ENCODE measurements at regions not wholly inside any gene's neighbourhood (a gene's known extent, or its start where the extent isn't known, plus 50 kb on each side); places are given as distances from the start of the nearest gene placed in this dataset.

- Histone ChIP-seq H2BK5ac (ENCODE audit: insufficient read length, low read length) (no peak overlapping the region), H3K18ac (ENCODE audit: insufficient read length, low read depth, low read length) (no peak overlapping the region), H3K23me2 (ENCODE audit: insufficient read length, low read depth, low read length, poor library complexity, severe bottlenecking) (no peaks in the 10 kb centered on the region), H2BK120ac (ENCODE audit: low read depth, low read length, poor library complexity, severe bottlenecking) (no peak overlapping the region), H4K8ac (replicated peaks; ENCODE audit: insufficient read length, low read depth, low read length) (no peak overlapping the region), H3K79me2 (ENCODE audit: insufficient read depth, low read length) (no peaks in the 10 kb centered on the region), H3K27ac (ENCODE audit: insufficient read length, low read depth, low read length) (no peak overlapping the region), H3K27me3 (ENCODE audit: insufficient read depth, low read length) (no peaks in the 10 kb centered on the region), H3K9me3 (ENCODE audit: control insufficient read depth, low read depth, low read length) (no peaks in the 10 kb centered on the region), H3K4ac (ENCODE audit: low read depth, low read length) (no peak overlapping the region), H2BK15ac (ENCODE audit: low read depth, low read length) (no peak overlapping the region), H3T11ph (ENCODE audit: low read length) (no peak overlapping the region), H3K14ac (ENCODE audit: insufficient read depth, low read length) (no peak overlapping the region), H3K4me1 (ENCODE audit: insufficient read depth, low read length) (no peaks in the 10 kb centered on the region), H2BK12ac (ENCODE audit: insufficient read length, low read depth, low read length) (no peak overlapping the region), H2AFZ (ENCODE audit: low read length) (no peak overlapping the region), H3K23ac (ENCODE audit: insufficient read length, low read depth, low read length) (no peak overlapping the region), H4K5ac (ENCODE audit: insufficient read length, low read depth, low read length) (no peak overlapping the region), H3K9ac (ENCODE audit: extremely low read depth, insufficient read length, low read length) (no peak overlapping the region), H3K79me1 (ENCODE audit: insufficient read depth, low read depth, low read length, poor library complexity, severe bottlenecking) (no peaks in the 10 kb centered on the region), H4K91ac (ENCODE audit: insufficient read length, low read depth, low read length) (no peak overlapping the region), H2AK5ac (ENCODE audit: insufficient read length, low read length) (no peak overlapping the region), H3K4me2 (ENCODE audit: insufficient read depth, insufficient read length, low read length) (no peak overlapping the region), H3K56ac (ENCODE audit: insufficient read length, low read depth, low read length) (no peak overlapping the region), H2BK20ac (ENCODE audit: low read depth, low read length, poor library complexity, severe bottlenecking) (no peak overlapping the region), H4K20me1 (ENCODE audit: control insufficient read depth, insufficient read depth, insufficient read length) (no peaks in the 10 kb centered on the region)
- Mint-ChIP-seq H3K9me3 (peaks cover 15% of the 10 kb centered on the region in 2 experiments; a peak in 4 of 5 replicates), H3K27me3 (ENCODE audit: low read depth) (no peaks in the 10 kb centered on the region; the same call in 1 of the 2 replicates), H3K4me1 (peaks cover 9 to 11% of the 10 kb centered on the region in 2 experiments), H3K4me3 (no peak overlapping the region), H3K36me3 (ENCODE audit: insufficient read depth in 1 of 3, low read depth in 3 of 3) (peaks cover 8 to 17% (median 16%) of the 10 kb centered on the region in 3 experiments), H3K27ac (no peak overlapping the region)
- TF ChIP-seq CTCF (conservative IDR thresholded peaks at IDR 0.05) = no peak
- WGBS (ENCODE audit: extremely low coverage, insufficient read length, low lambda C conversion rate) = no CpG with 5 or more reads among the region's 1 CpG
- DNase-seq = no peak
Observed at GRCh38 chr11:95568281-95568680, 221.3 kb downstream of the FAM76B start.
